GM12875 (cell line): ENCODE measurements at regions not wholly inside any gene's neighbourhood (a gene's known extent, or its start where the extent isn't known, plus 50 kb on each side); places are given as distances from the start of the nearest gene placed in this dataset.

Source experiments
- H3K4me3 ChIP-seq: one replicate; pipeline ENCODE4 v1.5.1; 2011; ENCODE audit warnings: low read depth, low read length, control low read depth
- TF ChIP-seq, protein P1 (sequence below): IDR thresholded peaks from 2 replicates; pipeline ENCODE4 v1.5.1; 2011; ENCODE audit warnings: low read depth, mild to moderate bottlenecking, control low read depth, inconsistent platforms, low read length, moderate library complexity, borderline replicate concordance; ENCODE audit not compliant: insufficient read depth

- no peak overlapping the region for H3K4me3 ChIP-seq
- TF ChIP-seq, protein P1, sequence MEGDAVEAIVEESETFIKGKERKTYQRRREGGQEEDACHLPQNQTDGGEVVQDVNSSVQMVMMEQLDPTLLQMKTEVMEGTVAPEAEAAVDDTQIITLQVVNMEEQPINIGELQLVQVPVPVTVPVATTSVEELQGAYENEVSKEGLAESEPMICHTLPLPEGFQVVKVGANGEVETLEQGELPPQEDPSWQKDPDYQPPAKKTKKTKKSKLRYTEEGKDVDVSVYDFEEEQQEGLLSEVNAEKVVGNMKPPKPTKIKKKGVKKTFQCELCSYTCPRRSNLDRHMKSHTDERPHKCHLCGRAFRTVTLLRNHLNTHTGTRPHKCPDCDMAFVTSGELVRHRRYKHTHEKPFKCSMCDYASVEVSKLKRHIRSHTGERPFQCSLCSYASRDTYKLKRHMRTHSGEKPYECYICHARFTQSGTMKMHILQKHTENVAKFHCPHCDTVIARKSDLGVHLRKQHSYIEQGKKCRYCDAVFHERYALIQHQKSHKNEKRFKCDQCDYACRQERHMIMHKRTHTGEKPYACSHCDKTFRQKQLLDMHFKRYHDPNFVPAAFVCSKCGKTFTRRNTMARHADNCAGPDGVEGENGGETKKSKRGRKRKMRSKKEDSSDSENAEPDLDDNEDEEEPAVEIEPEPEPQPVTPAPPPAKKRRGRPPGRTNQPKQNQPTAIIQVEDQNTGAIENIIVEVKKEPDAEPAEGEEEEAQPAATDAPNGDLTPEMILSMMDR = no peak
Measured at GRCh38 chr18:8499810-8500675, 109.2 kb upstream of the RAB12 start.

DNA sequence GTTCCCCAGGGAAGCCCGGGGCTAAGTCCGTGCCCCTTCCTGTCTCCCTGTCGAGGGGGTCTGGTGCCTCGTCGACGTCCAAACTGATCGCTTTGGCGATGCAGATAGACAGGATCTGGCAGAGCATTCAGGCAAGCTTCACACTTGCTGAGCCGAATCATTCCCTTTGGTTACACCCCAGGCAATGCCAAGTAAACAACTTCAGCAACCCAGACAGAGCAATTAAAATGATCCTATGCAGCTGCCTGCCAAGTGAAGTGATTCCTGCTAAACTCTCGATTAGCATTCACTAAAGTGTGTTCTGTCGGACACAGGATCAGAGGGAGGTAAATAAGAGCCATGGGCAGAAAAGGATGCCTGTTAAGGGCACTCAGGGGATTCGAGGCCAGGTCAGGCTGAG is 108.2 kb upstream of the RAB12 start:
- TF ChIP-seq, protein P1 = no peak
- H3K4me3 ChIP-seq = no peak overlapping the region

DNA sequence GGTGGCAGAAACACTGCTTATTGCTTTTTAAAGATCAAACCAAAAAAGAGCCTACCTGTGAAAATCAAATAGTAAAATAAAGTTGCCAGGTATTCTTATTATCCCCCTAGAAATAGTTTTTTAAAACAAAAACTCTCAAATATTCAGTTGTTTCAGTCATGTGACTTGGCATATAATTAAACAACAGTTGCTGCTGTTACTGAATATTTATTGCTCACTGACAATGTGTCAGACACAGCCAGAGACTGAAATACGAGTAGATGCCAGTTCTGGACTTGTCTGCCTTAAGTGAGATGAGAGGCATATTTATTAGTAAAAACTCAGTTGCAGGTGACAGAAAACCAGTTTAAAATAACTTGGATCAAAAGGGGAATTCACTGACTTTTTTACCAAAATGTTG is 106.0 kb upstream of the RAB12 start:
- TF ChIP-seq, protein P1 = no peak
- H3K4me3 ChIP-seq = no peak overlapping the region

DNA sequence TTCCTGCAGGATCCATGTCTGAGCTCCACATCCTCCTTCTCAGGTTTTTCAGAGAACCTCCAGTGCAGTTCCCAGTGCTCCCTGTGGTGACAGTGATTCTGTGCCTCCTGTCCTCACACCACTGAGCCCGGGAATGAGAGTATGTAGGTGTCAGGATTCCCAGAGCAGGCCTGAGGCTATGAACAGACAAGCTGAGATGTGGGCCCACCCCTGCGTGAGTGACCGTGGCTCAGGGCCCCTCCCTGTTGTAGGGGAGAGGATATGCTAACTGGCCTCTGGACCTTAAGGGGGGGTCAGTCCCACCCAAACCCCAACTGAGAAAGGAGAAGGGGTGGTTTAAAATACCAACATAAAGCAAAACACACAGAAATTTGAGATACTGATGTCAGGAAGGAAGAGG is 104.8 kb upstream of the RAB12 start:
- TF ChIP-seq, protein P1 = no peak
- H3K4me3 ChIP-seq = no peak overlapping the region

DNA sequence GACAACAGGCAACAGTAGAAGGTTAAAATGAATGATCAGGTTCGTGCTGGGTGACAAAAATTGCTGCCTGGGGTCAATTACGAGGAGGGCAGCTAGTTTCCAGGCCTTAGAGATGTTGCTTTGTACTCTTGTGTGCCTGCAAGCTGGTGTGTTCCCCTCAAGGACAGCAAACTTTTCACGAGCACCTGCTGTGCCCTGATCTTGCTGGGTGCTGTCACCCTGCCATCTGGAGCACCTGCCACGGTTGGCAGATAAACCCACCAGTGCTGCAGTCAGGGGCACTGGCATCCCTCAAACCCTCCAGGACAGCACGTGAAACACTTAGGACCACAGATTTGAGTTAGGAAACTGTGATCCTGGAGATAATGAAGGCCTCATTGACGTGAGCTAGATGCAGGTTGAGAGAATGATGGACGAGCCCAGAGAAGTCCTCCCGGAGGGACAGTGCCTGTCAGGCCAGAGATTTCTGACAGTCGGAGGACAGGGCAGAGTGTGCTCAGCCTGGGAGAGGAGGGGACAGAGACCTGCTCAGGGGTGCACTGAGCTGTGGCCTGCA is 104.3 kb upstream of the RAB12 start:
- H3K4me3 ChIP-seq = no peak overlapping the region
- TF ChIP-seq, protein P1 = no peak

DNA sequence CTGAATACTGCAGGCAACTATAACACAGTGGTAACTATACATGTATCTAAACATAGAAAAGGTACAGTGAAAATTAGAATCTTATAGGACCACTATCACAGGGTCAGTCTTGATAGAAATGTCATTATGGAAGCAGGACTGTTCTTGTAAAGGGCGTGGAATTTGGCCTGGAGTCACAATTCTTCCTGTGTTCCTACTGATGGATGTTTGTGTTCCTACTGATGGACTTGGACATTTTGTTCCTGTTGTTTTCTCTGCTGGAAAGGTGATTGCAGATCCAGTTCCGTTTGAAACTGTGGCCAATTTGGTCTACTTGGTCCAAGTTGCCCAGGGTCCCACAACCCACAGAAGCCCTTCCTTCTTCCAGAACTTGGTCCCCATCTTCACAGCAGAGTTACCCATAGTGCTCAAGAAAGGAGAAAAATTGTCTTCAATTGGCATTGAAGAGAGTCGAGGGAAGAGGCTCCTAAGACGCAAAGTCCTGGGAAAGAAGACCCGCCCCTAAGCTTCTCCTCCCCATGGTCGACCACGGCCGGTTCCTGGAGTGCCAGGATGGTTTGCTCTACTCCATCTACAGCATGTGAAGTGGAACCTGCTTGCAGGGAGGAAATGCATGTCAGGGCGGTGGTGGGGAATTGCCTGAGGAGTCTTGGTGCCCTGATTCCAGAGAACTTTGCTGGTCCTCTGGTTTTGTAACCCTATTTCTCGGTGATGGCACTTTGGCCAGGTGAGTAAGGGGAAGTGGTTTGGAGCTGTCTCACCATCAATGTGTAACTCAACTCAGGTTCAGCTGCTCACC is 102.8 kb upstream of the RAB12 start:
- TF ChIP-seq, protein P1 = no peak
- no peak overlapping the region for H3K4me3 ChIP-seq
